H1 (cell line): ENCODE measurements at regions not wholly inside any gene's neighbourhood (a gene's known extent, or its start where the extent isn't known, plus 50 kb on each side); places are given as distances from the start of the nearest gene placed in this dataset.

Experiments
- ATF3 ChIP-seq: IDR thresholded peaks from 2 replicates; pipeline ENCODE4 v1.6.1; 2011; ENCODE audit warnings: low read depth, mild to moderate bottlenecking, low read length; ENCODE audit not compliant: insufficient read depth
- CBX5 ChIP-seq: fragments of 300-800, 300-1000 bp; sonication (generic); IDR thresholded peaks from 2 replicates; pipeline ENCODE4 v1.7.1; 2016; ENCODE audit warnings: antibody characterized with exemption, low read length, low read depth
- CHD2 ChIP-seq: IDR thresholded peaks from 2 replicates; pipeline ENCODE4 v1.6.1; 2012; ENCODE audit warnings: low read length, improper control_type of control experiment
- CTBP2 ChIP-seq: IDR thresholded peaks from 2 replicates; pipeline ENCODE4 v1.7.0; 2011; ENCODE audit warnings: borderline replicate concordance, mild to moderate bottlenecking, moderate library complexity, mixed read lengths, low read length; ENCODE audit not compliant: insufficient read depth, insufficient read length
- CTCF ChIP-seq, 3 experiments: IDR thresholded peaks; 1 replicate in 2 of 3; 2 replicates in 1 of 3; pipeline versions ENCODE4 v1.5.1 to v1.6.1; 2011; ENCODE audit warnings: low read length in 3 of 3, mild to moderate bottlenecking in 3 of 3, inconsistent platforms in 2 of 3, low read depth in 1 of 3, moderate library complexity in 1 of 3; ENCODE audit not compliant: insufficient read depth in 1 of 3; ENCODE audit errors: control extremely low read depth in 1 of 3
- EZH2 ChIP-seq: fragments of 200-600 bp; sonication (generic); IDR thresholded peaks from 2 replicates; pipeline ENCODE4 v1.7.1; 2012; ENCODE audit warnings: low read depth, mild to moderate bottlenecking, moderate library complexity, low read length, inconsistent platforms; ENCODE audit not compliant: severe bottlenecking
- MAFK ChIP-seq: IDR thresholded peaks from 2 replicates; pipeline ENCODE4 v1.6.1; 2012; ENCODE audit warnings: low read depth, mild to moderate bottlenecking, improper control_type of control experiment, low read length
- POLR2A ChIP-seq, 2 experiments: IDR thresholded peaks; 1 replicate in 1 of 2; 2 replicates in 1 of 2; pipeline ENCODE4 v1.6.1; 2011; ENCODE audit warnings: low read depth in 2 of 2, low read length in 2 of 2, mild to moderate bottlenecking in 2 of 2; ENCODE audit errors: control extremely low read depth in 1 of 2
- POLR2AphosphoS5 ChIP-seq: IDR thresholded peaks from 2 replicates; pipeline ENCODE4 v1.6.1; 2011; ENCODE audit warnings: low read depth, low read length
- RAD21 ChIP-seq, 2 experiments: IDR thresholded peaks in 1 of 2; conservative IDR thresholded peaks in 1 of 2; 2 replicates each; pipeline ENCODE4 v1.6.1; 2011; ENCODE audit warnings: low read depth in 2 of 2, low read length in 2 of 2, improper control_type of control experiment in 1 of 2, inconsistent platforms in 1 of 2, mild to moderate bottlenecking in 1 of 2, moderate library complexity in 1 of 2
- SIN3A ChIP-seq, 2 experiments: IDR thresholded peaks in 1 of 2; conservative IDR thresholded peaks in 1 of 2; 2 replicates each; pipeline ENCODE4 v1.6.1; 2011 to 2012; ENCODE audit warnings: low read length in 2 of 2, improper control_type of control experiment in 1 of 2, low read depth in 1 of 2, mild to moderate bottlenecking in 1 of 2
- TEAD4 ChIP-seq: IDR thresholded peaks from 2 replicates; pipeline ENCODE4 v1.6.1; 2012; ENCODE audit warnings: low read depth, low read length, inconsistent platforms, mixed read lengths
- USF2 ChIP-seq: IDR thresholded peaks from 2 replicates; pipeline ENCODE4 v1.6.1; 2011; ENCODE audit warnings: low read length, improper control_type of control experiment
- YY1 ChIP-seq: IDR thresholded peaks from 2 replicates; pipeline ENCODE4 v1.6.1; 2011; ENCODE audit warnings: low read depth, mild to moderate bottlenecking, low read length

- TF ChIP-seq POLR2AphosphoS5 (no peak), TEAD4 (no peak), POLR2A (IDR thresholded peaks at IDR 0.05; ENCODE audit: control extremely low read depth in 1 of 2, low read depth in 2 of 2, low read length in 2 of 2) (no peak), MAFK (no peak), CHD2 (no peak), CTCF (IDR thresholded peaks at IDR 0.05; ENCODE audit: control extremely low read depth in 1 of 3, insufficient read depth in 1 of 3, low read depth in 1 of 3, low read length in 3 of 3) (no peak), RAD21 (IDR thresholded peaks at IDR 0.05 in 1 of 2, conservative IDR thresholded peaks at IDR 0.05 in 1 of 2; ENCODE audit: low read depth in 2 of 2, low read length in 2 of 2) (no peak), EZH2 (no peak), SIN3A (conservative IDR thresholded peaks at IDR 0.05 in 1 of 2, IDR thresholded peaks at IDR 0.05 in 1 of 2; ENCODE audit: low read depth in 1 of 2, low read length in 2 of 2) (no peak), CTBP2 (no peak), CBX5 (no peak), YY1 (no peak), USF2 (no peak), ATF3 (no peak)
These were observed 353.5 kb upstream of the GOT2 start for GRCh38 chr16:59087641-59088040.
